Stimulated activated memory B cell treated with anti-CD40 and anti-IgM and Interleukin-4, amounts not matched to agents 10 μg/mL and 1 μg/mL and 100 μg/mL, for 72 hours (primary cell): ENCODE measurements at regions not wholly inside any gene's neighbourhood (a gene's known extent, or its start where the extent isn't known, plus 50 kb on each side); places are given as distances from the start of the nearest gene placed in this dataset.
"Not testable (repeated sequence)": the region's sequence is repeated elsewhere in the genome, so short reads cannot be mapped to it uniquely, and the experiment has no call there.

ENCODE experiments used
- ATAC-seq: fragments of 150-1000 bp; cut with Tn5 transposase; 2 replicates; pipeline ENCODE4 v1.10.0; 2021
- H3K27ac Mint-ChIP-seq: one replicate; pipeline ENCODE4 v1.8.0; 2022; ENCODE audit warnings: mild to moderate bottlenecking, mixed read lengths
- H3K27me3 Mint-ChIP-seq: one replicate; pipeline ENCODE4 v1.8.0; 2022; ENCODE audit warnings: mixed read lengths
- H3K36me3 Mint-ChIP-seq: one replicate; pipeline ENCODE4 v1.8.0; 2022; ENCODE audit warnings: mixed read lengths
- H3K4me1 Mint-ChIP-seq: one replicate; pipeline ENCODE4 v1.8.0; 2022; ENCODE audit warnings: mixed read lengths
- H3K4me3 Mint-ChIP-seq: one replicate; pipeline ENCODE4 v1.8.0; 2022; ENCODE audit warnings: mild to moderate bottlenecking, moderate library complexity, mixed read lengths
- H3K9me3 Mint-ChIP-seq: one replicate; pipeline ENCODE4 v1.8.0; 2022; ENCODE audit warnings: mixed read lengths

DNA sequence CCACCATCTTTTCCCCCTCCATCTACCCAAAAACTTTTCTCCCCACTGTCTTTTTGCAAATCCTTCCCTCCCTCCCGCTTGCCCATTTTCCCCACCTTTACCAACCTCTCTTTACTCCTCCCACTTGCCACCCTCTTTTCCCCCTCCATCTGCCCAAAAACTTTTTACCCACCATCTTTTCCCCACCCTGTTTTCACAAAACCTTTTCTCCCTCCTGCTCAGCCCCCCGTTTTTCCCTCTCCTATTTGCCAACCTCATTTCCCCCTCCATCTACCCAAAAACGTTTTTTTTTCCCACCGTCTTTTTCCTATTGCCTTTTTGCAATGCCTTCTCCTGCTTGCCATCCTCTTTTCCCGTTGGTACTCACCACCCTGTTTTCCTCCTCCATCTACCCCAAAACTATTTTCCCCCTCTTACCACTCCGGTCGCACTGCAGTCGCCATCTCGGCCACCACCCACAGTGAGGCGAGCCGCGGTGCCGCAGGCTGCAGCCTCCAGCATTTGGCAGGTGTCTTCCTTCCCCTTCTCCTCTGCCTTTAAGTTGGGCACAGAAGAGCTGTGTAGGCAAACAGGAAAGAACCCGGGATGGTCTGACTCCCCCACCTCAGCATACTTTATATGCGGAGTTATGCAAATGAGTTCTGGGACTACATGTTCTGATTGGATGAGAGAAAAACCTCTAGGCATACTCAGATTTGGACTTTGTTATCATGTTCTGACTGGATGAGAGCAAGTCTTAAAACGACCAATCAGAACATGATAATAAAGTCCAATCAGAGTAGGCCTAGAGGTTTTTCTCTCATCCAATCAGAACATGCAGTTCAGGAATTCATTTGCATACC lies 121.2 kb upstream of the VPREB1 start:
- Mint-ChIP-seq H3K9me3 (peaks cover 7% of the 10 kb centered on the region), H3K27ac (peak overlapping the region; percentile 10), H3K27me3 (no peaks in the 10 kb centered on the region)

DNA sequence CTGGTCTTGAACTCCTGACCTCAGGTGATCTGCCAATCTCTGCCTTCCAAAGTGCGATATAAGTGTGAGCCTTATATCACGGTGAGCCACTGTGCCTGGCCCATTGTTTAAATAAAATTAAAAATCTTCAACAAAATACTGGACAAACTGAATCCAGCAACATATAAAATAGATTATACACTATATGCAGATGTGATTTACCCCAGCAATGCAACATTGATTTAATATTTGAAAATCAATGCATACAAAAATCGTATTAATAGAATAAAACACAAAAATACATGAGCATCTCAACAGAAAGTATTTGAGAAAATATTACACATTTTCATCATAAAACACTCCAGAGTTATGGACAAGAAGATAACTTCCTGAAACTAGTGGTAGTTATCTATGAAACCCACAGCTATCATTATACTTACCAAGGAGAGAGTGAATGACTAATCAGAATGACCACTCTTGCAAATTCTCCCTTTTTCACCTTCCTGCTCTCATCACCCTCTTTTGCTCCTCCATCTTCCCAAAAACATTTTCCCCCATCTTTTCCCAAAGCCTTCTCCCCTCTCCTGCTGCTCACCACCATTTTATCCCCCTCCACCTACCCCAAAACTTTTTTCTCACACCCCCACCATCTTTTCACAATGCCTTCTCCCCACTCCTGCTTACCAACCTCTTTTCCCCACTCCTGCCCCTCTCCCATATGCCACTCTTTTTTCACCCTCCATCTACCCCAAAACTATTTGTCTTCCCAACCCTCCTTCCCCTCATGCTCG lies 122.1 kb upstream of the VPREB1 start:
- Mint-ChIP-seq H3K9me3 (peaks cover 7% of the 10 kb centered on the region), H3K4me1 (peaks cover 38% of the 10 kb centered on the region), H3K36me3 (peaks cover 10% of the 10 kb centered on the region), H3K4me3 (no peak overlapping the region), H3K27ac (peak overlapping the region; percentile 10), H3K27me3 (no peaks in the 10 kb centered on the region)
- no peak for ATAC-seq

More for the DNA sequence above, 121.2 kb upstream of the VPREB1 start:
- Mint-ChIP-seq H3K4me1 (peaks cover 38% of the 10 kb centered on the region), H3K4me3 (no peak overlapping the region), H3K36me3 (peaks cover 10% of the 10 kb centered on the region)
- ATAC-seq = no peak

DNA sequence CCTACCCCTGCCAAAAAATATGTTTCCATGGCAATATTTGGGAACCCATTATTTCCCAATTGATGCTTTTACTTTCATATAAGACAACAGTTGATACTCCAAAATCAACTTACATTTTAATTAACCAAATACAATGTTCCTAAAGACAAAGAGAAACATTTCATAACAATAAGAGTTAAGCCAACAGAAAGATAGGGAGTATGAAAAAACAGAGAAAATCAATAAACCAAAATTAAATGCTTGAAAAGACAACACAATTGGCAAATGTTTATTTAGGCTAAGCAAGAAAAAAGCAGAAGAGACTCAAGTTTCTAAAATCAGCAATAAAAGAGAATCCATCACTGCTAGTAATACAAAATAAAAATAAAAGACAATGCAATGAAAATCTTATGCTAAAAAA lies 123.1 kb upstream of the VPREB1 start:
- Mint-ChIP-seq H3K27me3 (no peaks in the 10 kb centered on the region), H3K27ac (peak overlapping the region; percentile 67)

DNA sequence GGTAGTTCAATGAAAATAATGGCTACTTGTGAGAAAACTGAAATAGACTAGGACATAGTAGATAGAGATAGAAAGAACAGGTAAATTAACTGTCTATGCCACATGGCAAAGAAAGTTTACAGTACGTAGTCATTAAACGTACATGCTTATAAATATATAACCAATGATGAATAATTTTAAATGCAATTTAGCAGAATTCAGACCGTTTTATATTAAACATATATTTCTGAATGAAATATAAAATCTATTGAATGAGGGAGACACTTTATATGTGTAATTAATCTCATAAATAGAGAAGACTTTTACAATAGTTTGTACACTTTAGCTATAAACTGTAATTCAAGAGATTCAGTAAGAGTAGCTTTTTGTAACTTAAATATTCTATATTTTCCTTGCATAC lies 124.4 kb upstream of the VPREB1 start:
- Mint-ChIP-seq H3K9me3 (peaks cover 7% of the 10 kb centered on the region), H3K27me3 (no peaks in the 10 kb centered on the region), H3K4me3 (no peak overlapping the region), H3K4me1 (peaks cover 27% of the 10 kb centered on the region), H3K27ac (no peak overlapping the region), H3K36me3 (peaks cover 10% of the 10 kb centered on the region)
- ATAC-seq = no peak

More for the DNA sequence above, 123.1 kb upstream of the VPREB1 start:
- Mint-ChIP-seq H3K36me3 (peaks cover 10% of the 10 kb centered on the region), H3K4me1 (peaks cover 34% of the 10 kb centered on the region), H3K9me3 (peaks cover 7% of the 10 kb centered on the region), H3K4me3 (no peak overlapping the region)
- ATAC-seq = no peak

DNA sequence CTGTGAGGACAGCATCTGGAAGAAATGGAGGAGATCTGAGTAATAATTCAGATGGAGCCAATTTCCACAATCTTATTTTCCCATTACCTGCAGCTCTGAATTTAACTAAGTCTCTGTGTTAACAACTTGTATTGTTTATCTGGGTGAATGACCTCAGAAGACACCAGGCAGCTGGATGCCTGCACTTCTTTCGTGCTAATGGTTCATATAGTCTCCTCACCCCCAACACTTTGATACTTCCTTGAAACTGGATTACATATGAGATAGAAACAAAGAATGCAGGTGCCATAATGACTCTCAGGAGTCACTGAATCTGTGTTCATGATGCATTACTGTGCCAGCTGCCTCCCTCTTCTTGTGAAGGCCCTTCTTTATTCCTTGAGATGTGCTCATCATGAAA lies 125.6 kb upstream of the VPREB1 start:
- H3K4me1 Mint-ChIP-seq = peaks cover 27% of the 10 kb centered on the region
- H3K27ac Mint-ChIP-seq = peak overlapping the region; percentile 96
- H3K36me3 Mint-ChIP-seq = peaks cover 10% of the 10 kb centered on the region
- H3K9me3 Mint-ChIP-seq = peaks cover 7% of the 10 kb centered on the region
- no peak for ATAC-seq
- H3K4me3 Mint-ChIP-seq = peak overlapping the region; percentile 81
- H3K27me3 Mint-ChIP-seq = no peaks in the 10 kb centered on the region

DNA sequence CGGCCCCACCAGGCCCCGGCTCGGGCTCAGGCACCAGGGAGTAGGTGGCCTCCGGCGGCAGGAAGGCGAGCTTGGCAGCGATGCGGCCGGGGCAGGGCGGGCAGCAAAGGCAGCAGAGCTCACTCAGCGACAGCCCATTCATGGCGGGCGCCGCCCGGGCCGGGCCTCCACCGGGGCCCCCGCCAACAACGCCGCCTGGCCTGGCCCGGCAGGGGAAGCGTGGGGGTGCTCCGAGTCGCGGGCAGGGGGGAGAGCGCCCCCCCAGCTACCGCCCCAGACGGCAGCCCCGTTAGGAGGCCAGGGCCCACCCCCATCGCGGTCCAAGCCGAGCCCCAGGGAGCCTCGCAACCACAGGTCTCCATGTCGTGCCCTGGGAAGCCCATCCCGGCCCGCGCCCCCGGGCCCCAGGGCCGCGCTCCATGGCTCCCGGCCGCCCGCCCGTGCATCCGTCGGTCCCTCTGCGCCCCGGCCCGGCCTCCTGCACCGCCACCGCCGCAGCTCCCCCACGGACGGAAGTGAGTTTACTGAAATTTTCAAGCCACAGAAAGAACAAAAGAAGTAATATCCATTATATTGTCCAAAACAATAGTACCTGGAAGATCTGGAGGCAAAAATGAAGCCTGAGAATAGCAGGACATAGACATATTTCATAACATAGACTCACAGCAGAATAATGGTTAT lies 126.6 kb upstream of the VPREB1 start:
- peak overlapping the region; percentile 90 for H3K4me3 Mint-ChIP-seq
- peak; percentile 71 for ATAC-seq
- H3K9me3 Mint-ChIP-seq = not testable (repeated sequence)

DNA sequence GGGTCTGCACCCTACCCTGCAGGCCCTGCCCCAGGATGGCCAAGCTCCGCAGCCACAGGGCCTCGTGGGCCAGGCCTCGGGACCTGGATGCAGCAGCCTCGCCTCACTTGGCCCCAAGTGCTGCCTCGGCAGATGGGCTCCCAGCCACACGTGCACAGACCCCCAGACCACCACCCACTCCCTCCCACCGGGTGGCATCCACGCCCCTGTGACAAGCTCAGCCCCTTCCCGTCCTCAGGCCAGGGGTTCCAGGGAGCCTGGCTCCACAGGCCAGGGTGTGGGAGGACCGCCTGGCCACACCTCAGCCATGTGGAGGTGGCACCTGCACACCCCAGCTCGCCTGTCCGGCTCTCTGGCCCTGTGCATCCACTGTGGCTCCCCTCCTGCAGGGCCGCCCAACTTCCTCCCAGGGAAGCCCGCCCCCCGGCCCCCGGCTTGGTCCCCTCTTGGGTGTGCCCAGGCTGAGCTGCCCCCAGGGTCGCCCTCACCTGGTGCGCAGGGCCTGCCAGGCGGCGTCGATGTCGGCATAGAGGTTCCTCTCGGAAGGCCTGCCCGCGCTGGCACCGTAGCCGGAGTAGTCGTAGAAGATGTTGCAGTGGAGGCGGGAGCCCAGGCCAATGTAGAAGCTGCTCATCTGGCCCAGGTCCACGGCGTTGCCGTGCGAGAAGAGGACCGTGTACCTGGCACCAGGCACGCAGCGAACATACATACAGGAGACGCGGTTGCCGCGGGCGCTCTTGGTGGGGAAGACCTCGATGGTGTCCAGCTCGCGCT lies 127.4 kb upstream of the VPREB1 start:
- not testable (repeated sequence) for H3K9me3 Mint-ChIP-seq, H3K36me3 Mint-ChIP-seq, ATAC-seq, H3K27me3 Mint-ChIP-seq
- peaks cover 29% of the 10 kb centered on the region for H3K4me1 Mint-ChIP-seq
- H3K4me3 Mint-ChIP-seq = peak overlapping the region; percentile 90
- peak overlapping the region; percentile 96 for H3K27ac Mint-ChIP-seq

More for the DNA sequence above, 126.6 kb upstream of the VPREB1 start:
- not testable (repeated sequence) for H3K36me3 Mint-ChIP-seq, H3K27me3 Mint-ChIP-seq
- Mint-ChIP-seq H3K4me1 (peaks cover 27% of the 10 kb centered on the region), H3K27ac (peak overlapping the region; percentile 96)

DNA sequence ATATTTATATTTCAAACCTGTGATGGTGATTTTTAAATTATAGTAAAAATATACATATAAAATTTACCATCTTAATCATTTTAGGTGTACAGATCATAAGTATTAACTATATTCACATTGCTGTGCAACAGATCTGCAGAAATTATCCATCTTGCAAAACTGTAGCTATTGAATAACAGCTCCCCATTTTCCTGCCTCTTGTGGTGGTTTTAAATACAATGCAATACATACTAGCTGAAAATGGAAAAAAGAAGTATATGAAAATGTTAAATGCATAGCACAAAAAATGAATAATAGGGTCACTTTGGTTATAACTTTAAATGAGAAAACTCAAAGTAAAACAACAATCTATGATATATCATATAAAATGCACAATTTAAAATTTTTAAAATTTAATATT lies 130.9 kb upstream of the VPREB1 start:
- H3K4me1 Mint-ChIP-seq = peaks cover 45% of the 10 kb centered on the region
- no peaks in the 10 kb centered on the region for H3K27me3 Mint-ChIP-seq

DNA sequence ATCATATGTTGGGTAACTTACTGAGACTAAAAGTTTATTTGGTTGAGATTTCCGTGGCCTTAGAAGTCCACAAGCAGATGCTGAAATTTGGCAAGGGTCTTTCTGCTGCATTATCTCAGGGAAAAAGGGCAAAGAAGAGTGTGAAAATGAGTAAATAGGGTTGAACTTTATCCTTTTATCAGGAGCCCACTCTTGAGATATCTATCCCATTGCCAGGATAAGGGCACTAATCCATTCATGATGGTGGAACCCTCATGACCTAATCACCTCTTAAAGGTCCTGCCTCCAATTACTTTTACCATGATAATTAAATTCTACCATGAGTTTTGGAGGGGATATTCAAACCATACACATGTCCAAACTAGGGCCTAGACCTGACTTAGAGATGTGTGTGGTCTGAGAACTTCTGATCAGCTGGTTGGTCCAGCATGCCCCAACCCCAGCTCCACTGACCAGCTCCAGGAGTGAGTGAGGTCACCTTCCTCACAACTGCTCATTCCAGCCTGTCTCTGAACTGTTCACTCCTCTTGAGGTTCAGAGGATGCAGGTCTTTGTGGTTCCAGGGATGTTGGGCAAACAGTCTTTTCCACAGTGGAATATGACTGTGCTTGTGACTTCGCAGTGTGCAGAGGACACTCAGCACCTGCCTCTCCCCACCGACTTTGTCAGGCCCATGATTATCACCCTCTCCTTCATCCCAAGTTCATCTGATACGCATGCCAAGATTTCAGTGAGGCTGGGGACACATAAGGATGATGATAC lies 130.1 kb upstream of the TOP3B start:
- Mint-ChIP-seq H3K27me3 (no peaks in the 10 kb centered on the region), H3K9me3 (no peaks in the 10 kb centered on the region), H3K4me3 (no peak overlapping the region), H3K36me3 (no peaks in the 10 kb centered on the region), H3K4me1 (peaks cover 48% of the 10 kb centered on the region), H3K27ac (peak overlapping the region; percentile 75)
- no peak for ATAC-seq

More for the DNA sequence above, 130.9 kb upstream of the VPREB1 start:
- Mint-ChIP-seq H3K27ac (no peak overlapping the region), H3K4me3 (no peak overlapping the region), H3K36me3 (no peaks in the 10 kb centered on the region), H3K9me3 (no peaks in the 10 kb centered on the region)
- ATAC-seq = no peak

DNA sequence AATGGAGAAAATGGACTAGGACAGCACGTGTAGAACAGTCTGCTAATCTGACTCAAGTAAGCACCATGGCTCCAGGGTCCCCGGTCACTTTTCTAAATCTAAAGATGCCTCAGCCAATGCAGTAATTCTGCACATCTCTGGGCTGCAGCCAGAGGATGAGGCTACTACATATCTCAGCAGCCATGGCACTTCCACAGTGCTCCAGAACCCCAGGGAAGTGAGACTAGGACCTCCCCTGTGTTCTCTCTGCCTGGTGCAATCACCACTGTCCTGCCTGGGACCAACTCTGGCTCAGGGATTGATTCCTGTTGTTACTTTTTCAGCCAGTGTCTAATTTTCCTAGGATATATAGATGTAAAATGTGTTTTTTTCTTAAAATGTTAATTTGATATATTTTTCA lies 129.4 kb upstream of the TOP3B start:
- no peak overlapping the region for H3K4me3 Mint-ChIP-seq
- H3K27me3 Mint-ChIP-seq = no peaks in the 10 kb centered on the region
- no peak for ATAC-seq
- H3K27ac Mint-ChIP-seq = peak overlapping the region; percentile 75
- H3K36me3 Mint-ChIP-seq = no peaks in the 10 kb centered on the region
- H3K4me1 Mint-ChIP-seq = peaks cover 52% of the 10 kb centered on the region
- no peaks in the 10 kb centered on the region for H3K9me3 Mint-ChIP-seq

DNA sequence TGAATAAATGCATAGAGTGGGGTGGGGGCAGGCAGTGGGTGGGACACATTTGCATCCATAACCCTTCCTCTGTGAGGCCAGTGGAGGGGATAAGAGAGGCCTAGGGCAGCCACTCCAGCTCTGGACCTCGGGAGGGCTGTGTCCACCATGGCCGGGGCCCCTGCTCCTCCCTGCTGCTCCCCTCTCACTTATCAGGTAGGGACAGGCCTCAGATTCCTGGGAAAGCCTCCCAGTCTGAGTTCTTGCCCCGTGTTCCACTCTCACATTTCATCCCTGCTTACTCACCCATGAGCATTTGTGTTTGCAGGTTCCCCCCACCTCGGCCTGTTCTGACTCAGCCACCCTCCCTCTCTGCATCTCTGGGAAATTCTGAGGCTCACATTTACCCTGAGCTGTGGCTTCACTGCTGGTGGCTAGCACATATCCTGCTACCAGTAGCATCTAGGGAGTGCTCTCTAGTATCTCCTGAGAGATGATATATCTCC lies 128.7 kb upstream of the TOP3B start:
- no peaks in the 10 kb centered on the region for H3K36me3 Mint-ChIP-seq
- H3K27me3 Mint-ChIP-seq = no peaks in the 10 kb centered on the region
- peak overlapping the region; percentile 75 for H3K27ac Mint-ChIP-seq
- H3K4me1 Mint-ChIP-seq = peaks cover 52% of the 10 kb centered on the region
- peak; percentile 92 for ATAC-seq
- H3K9me3 Mint-ChIP-seq = no peaks in the 10 kb centered on the region
- H3K4me3 Mint-ChIP-seq = peak overlapping the region; percentile 40

DNA sequence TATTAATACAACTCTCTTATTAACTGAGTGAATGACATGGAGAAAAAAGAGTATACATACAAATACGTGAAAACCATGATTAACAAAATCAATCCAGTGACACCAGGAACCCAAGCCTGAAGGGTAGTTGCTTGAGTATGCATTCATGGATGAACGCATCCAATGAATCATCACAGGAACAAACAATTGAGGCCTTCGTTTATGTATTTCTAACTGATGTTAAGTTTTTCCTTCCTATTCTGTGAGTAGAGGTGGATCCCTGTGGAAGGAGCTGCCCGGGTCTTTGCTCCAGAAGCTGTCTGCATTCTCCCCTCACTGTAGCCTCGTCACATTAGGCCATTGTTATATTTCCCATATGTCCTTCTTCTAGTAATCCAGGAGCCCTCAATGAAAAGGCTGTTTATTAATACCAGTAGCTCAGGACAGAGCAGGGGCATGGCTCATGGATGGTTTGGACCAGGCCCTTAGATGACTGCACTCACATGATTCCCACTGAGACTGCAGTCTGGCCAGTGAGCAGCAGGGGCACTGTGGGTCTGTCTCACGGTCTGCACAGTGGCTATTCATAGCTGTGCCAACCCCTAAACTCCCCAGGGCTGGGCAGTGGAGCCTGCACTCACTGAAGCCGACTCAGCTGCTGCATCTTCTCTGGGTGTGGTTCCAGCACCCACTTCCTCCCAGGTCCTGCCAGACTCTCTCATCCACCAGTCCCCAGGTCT lies 128.1 kb upstream of the TOP3B start:
- H3K27ac Mint-ChIP-seq = peak overlapping the region; percentile 75
- H3K9me3 Mint-ChIP-seq = no peaks in the 10 kb centered on the region
- ATAC-seq = peak; percentile 99
- H3K36me3 Mint-ChIP-seq = no peaks in the 10 kb centered on the region
- peaks cover 52% of the 10 kb centered on the region for H3K4me1 Mint-ChIP-seq
- peak overlapping the region; percentile 45 for H3K4me3 Mint-ChIP-seq
- no peaks in the 10 kb centered on the region for H3K27me3 Mint-ChIP-seq

DNA sequence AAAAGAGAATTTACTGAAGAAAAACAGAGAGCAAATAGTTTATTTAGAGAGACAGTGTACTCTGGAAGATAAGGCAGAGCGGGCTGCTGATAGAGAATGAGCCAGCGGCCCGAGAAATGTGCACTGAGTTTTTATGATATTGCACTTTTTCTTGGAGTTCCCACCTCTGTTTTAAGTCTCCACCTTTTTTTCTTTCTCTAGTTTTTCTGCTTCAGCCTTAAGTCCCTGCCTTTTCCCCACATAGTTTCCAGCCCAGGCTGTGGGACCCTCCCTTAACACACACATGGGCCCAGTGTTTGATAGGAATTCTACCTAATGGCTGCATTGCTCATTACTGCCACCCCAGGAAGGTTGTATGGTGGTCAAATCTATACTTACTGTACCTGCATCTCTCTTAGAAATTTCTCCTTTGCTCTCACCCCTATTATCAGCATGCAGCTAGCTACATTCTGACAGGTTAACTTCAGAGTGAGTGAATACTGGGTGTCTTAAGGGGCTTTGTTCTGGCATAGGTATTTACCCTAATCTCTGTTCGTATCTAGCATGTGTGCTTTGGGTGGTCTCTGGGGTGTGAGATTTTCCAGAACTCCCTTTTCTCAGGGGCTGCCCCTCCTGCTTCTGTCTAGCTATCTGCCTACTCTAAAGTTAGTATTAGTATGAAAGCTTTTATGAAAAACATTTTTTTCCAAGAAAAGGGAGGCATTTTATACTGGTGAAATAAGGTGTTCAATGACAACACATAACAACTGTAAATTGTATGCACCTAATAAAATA lies 127.3 kb upstream of the TOP3B start:
- H3K4me3 Mint-ChIP-seq = no peak overlapping the region
- no peaks in the 10 kb centered on the region for H3K9me3 Mint-ChIP-seq
- no peak for ATAC-seq
- no peaks in the 10 kb centered on the region for H3K27me3 Mint-ChIP-seq
- peaks cover 59% of the 10 kb centered on the region for H3K4me1 Mint-ChIP-seq
- peak overlapping the region; percentile 75 for H3K27ac Mint-ChIP-seq
- H3K36me3 Mint-ChIP-seq = no peaks in the 10 kb centered on the region
